ENCODE measurements at regions not wholly inside any gene's neighbourhood (a gene's known extent, or its start where the extent isn't known, plus 50 kb on each side); places are given as distances from the start of the nearest gene placed in this dataset.

DNA sequence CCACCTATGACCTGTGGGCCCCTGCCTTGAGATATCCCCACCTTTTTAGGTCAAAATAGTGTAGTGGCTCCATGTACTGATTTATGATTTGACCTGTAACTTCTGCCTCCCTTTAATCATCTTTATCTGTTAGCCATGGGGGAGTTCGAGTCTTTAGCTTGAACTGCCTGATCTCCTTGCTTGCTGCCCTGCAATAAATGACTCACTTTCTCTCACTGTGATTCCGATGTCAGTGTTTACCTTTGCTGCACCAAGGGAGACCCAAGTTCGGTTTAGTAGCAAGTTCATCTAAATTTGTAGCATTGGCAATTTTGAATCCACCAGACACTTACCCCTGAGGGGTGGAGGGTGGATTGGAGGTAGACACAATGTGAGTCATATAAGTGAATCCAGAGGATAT is 814.6 kb upstream of the AUTS2 start:
- TF ChIP-seq, protein P1, sequence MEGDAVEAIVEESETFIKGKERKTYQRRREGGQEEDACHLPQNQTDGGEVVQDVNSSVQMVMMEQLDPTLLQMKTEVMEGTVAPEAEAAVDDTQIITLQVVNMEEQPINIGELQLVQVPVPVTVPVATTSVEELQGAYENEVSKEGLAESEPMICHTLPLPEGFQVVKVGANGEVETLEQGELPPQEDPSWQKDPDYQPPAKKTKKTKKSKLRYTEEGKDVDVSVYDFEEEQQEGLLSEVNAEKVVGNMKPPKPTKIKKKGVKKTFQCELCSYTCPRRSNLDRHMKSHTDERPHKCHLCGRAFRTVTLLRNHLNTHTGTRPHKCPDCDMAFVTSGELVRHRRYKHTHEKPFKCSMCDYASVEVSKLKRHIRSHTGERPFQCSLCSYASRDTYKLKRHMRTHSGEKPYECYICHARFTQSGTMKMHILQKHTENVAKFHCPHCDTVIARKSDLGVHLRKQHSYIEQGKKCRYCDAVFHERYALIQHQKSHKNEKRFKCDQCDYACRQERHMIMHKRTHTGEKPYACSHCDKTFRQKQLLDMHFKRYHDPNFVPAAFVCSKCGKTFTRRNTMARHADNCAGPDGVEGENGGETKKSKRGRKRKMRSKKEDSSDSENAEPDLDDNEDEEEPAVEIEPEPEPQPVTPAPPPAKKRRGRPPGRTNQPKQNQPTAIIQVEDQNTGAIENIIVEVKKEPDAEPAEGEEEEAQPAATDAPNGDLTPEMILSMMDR (IDR thresholded peaks at IDR 0.05), result no peak
- no peak for TF ChIP-seq POLR2A (IDR thresholded peaks at IDR 0.05)
